HUES48 (cell line): ENCODE measurements at regions not wholly inside any gene's neighbourhood (a gene's known extent, or its start where the extent isn't known, plus 50 kb on each side); places are given as distances from the start of the nearest gene placed in this dataset.

ENCODE experiments used
- H3K27ac ChIP-seq: one replicate; pipeline ENCODE4 v1.7.0; 2013; ENCODE audit warnings: low read depth, low read length, inconsistent platforms
- H3K27me3 ChIP-seq: 2 replicates; pipeline ENCODE4 v1.6.1; 2013; ENCODE audit warnings: mild to moderate bottlenecking, low read length; ENCODE audit not compliant: control insufficient read depth, insufficient read depth
- H3K36me3 ChIP-seq: 2 replicates; pipeline ENCODE4 v1.6.1; 2013; ENCODE audit warnings: low read length; ENCODE audit not compliant: control insufficient read depth, insufficient read depth
- H3K4me1 ChIP-seq: 2 replicates; pipeline ENCODE4 v1.6.1; 2013; ENCODE audit warnings: mild to moderate bottlenecking, low read length; ENCODE audit not compliant: control insufficient read depth, insufficient read depth
- H3K4me3 ChIP-seq: 2 replicates; pipeline ENCODE4 v1.5.1; 2013; ENCODE audit warnings: mild to moderate bottlenecking, low read depth, low read length
- H3K9ac ChIP-seq: 2 replicates; pipeline ENCODE4 v1.6.1; 2013; ENCODE audit warnings: mild to moderate bottlenecking, low read depth, low read length, moderate library complexity
- H3K9me3 ChIP-seq: 2 replicates; pipeline ENCODE4 v1.6.1; 2013; ENCODE audit warnings: low read length; ENCODE audit not compliant: control insufficient read depth, insufficient read depth

DNA sequence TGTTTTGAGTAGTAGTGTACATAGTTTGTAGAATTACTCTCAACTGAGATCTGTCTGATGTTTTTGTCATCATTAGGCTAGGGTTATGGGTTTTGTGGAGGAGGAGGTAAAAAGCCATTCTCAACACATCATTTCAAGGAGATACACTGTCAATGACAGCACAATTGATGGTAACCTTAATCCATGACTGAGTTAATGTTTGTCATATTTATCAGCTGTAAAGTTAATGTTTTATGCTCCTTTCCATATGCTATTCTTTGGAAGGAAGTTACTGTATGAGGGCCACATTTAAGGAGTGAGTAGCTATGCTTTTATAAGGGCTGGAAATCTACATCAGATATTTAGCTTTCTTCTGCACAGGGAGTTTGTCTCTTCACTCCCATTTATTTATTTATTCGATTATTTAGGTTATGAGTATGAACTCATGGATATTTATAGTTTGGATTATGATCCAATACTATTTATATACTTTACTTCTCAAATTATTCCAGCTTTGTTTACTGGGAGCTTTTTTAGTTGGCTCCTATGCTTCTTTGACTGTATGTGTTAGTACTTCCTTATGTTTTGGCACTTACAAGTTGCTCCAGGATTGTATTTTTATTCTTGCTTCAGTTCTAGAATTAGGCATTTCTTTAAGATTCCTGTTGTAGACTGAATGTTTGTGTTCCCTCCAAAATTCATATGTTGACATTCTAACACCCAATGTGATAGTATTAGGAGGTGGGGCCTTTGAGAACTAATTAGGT, 156.6 kb upstream of the HCRTR2 start:
- Histone ChIP-seq H3K27ac (no peak overlapping the region), H3K36me3 (no peaks in the 10 kb centered on the region), H3K4me1 (no peaks in the 10 kb centered on the region), H3K9me3 (no peaks in the 10 kb centered on the region), H3K27me3 (no peaks in the 10 kb centered on the region), H3K9ac (no peak overlapping the region), H3K4me3 (no peak overlapping the region)

DNA sequence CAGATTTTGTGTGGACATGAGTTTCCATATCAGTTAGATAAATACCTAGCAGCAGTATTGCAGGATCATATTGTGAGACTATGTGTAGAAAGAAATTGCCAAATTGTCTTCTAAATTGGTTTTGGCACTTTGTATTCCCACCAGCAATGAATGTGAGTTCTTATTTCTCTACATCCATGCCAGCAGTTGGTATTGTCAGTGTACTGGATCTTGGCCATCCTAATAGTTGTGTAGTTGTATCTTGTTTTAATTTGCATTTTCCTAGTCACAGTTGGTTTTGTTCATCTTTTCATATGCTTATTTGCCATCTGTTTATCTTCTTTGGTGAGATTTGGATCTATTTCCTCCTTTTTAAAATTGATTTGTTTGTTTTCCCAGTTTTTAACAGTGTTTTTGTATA, 154.7 kb upstream of the HCRTR2 start:
- Histone ChIP-seq H3K9me3 (no peaks in the 10 kb centered on the region), H3K4me1 (no peaks in the 10 kb centered on the region), H3K4me3 (no peak overlapping the region), H3K36me3 (no peaks in the 10 kb centered on the region), H3K9ac (no peak overlapping the region), H3K27me3 (no peaks in the 10 kb centered on the region), H3K27ac (no peak overlapping the region)

DNA sequence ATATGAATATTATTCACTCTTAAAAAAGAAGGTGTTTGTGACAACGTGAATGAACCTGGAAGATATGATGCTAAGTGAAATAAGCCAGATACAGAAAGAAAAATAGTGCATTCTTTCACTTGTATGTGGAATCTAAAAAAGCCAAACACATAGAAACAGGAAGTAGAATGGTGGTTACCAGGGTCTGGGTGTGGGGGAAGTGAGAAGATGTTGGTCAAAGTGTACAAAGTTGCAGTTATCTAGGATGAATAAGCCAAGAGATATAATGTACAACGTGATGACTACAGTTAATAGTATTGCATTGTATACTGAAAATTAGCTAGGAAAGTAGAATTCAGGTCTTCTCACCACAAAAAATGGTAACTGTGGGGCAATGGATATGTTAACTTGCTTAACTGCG, 151.1 kb upstream of the HCRTR2 start:
- no peaks in the 10 kb centered on the region for H3K36me3 ChIP-seq
- H3K4me3 ChIP-seq: no peak overlapping the region
- H3K9me3 ChIP-seq: no peaks in the 10 kb centered on the region
- no peak overlapping the region for H3K27ac ChIP-seq
- no peak overlapping the region for H3K9ac ChIP-seq
- H3K4me1 ChIP-seq: no peaks in the 10 kb centered on the region
- no peaks in the 10 kb centered on the region for H3K27me3 ChIP-seq

DNA sequence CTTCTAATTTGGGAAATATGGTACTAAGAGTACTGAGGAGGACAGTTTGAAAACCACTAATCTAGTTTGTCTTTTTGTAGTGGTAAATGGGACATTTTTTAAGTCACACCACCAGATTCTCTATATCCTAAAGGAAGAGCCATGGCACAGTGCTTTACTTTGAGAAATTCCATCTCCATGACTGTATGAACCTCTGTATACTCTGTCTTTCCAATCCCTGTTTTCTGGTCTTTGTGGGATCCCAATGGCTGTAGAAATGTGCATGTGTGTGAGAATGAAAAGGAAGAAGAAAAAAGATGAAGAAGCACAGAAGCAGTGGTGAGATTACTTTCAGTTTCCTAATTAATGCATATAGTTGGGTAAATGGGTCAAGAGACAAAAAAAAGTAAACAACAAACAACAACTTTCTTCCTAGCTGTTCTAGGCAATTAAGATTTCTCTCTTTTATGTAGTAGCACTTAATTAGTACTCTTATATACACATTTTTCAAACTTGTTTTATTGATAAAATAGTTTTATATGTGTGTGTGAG, 141.2 kb upstream of the HCRTR2 start:
- Histone ChIP-seq H3K27me3 (no peaks in the 10 kb centered on the region), H3K9me3 (no peaks in the 10 kb centered on the region), H3K9ac (no peak overlapping the region), H3K27ac (no peak overlapping the region), H3K36me3 (no peaks in the 10 kb centered on the region), H3K4me1 (no peaks in the 10 kb centered on the region), H3K4me3 (no peak overlapping the region)

DNA sequence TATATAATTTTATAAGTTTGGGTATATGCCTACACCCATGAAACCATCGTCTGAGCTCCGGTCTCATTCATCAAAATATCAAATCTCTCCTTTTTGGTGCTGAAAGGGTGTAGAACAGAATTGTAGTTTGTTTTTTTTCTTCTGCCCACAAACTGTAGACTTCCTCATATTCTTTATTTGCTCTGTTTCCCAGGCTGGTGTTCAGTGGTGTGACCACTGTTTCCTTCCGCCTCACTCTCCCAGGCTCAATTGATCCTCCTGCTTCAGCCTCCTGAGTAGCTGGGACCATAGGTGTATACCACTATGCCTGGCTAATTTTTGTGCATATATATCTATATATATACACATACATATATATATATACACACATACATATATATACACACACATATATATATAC, 139.6 kb upstream of the HCRTR2 start:
- Histone ChIP-seq H3K9me3 (no peaks in the 10 kb centered on the region), H3K27me3 (no peaks in the 10 kb centered on the region), H3K9ac (no peak overlapping the region), H3K36me3 (no peaks in the 10 kb centered on the region), H3K4me3 (no peak overlapping the region), H3K27ac (no peak overlapping the region), H3K4me1 (no peaks in the 10 kb centered on the region)

- Histone ChIP-seq H3K4me1 (no peaks in the 10 kb centered on the region), H3K36me3 (no peaks in the 10 kb centered on the region), H3K9ac (no peak overlapping the region), H3K27me3 (no peaks in the 10 kb centered on the region), H3K27ac (no peak overlapping the region), H3K4me3 (no peak overlapping the region), H3K9me3 (no peaks in the 10 kb centered on the region)
Measured at GRCh38 chr6:55040102-55040848, 134.0 kb upstream of the HCRTR2 start.

DNA sequence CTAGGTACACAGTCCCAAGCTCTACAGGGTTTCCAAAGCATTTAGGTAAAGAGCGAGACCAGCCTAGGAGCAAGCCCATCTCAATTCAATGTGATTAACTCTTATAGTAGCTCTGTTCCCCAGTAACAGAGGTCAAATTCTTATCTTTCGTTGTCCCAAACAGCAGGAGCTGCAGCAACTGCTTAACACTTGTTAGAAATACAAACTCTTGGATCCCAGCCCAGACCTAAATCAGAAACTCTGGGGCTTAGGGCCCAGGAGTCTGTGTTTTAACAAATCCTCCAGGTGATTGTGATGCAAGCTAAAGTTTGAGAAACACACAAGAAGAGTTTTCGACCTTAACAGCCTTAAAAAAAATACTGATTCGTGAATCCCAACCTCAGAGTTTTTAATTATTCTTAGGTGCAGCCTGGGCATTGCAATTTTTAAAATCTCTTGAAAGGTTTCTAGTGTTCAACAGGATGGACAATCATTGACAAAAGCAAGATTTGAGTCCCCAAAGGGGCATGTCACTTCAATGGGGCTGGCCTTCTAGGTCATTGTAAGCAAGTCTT, 127.4 kb upstream of the HCRTR2 start:
- H3K27me3 ChIP-seq: no peaks in the 10 kb centered on the region
- no peaks in the 10 kb centered on the region for H3K9me3 ChIP-seq
- H3K36me3 ChIP-seq: no peaks in the 10 kb centered on the region
- no peak overlapping the region for H3K9ac ChIP-seq
- H3K4me3 ChIP-seq: no peak overlapping the region
- H3K27ac ChIP-seq: no peak overlapping the region
- peaks cover 11% of the 10 kb centered on the region for H3K4me1 ChIP-seq

- Histone ChIP-seq H3K27me3 (no peaks in the 10 kb centered on the region), H3K4me3 (no peak overlapping the region), H3K36me3 (no peaks in the 10 kb centered on the region), H3K27ac (no peak overlapping the region), H3K4me1 (peaks cover 11% of the 10 kb centered on the region), H3K9me3 (no peaks in the 10 kb centered on the region), H3K9ac (no peak overlapping the region)
Measured at GRCh38 chr6:55047451-55048044, 126.8 kb upstream of the HCRTR2 start.

- Histone ChIP-seq H3K36me3 (no peaks in the 10 kb centered on the region), H3K9me3 (no peaks in the 10 kb centered on the region), H3K9ac (no peak overlapping the region), H3K27me3 (no peaks in the 10 kb centered on the region), H3K27ac (no peak overlapping the region), H3K4me1 (peaks cover 11% of the 10 kb centered on the region), H3K4me3 (no peak overlapping the region)
Measured at GRCh38 chr6:55049866-55050265, 124.4 kb upstream of the HCRTR2 start.

DNA sequence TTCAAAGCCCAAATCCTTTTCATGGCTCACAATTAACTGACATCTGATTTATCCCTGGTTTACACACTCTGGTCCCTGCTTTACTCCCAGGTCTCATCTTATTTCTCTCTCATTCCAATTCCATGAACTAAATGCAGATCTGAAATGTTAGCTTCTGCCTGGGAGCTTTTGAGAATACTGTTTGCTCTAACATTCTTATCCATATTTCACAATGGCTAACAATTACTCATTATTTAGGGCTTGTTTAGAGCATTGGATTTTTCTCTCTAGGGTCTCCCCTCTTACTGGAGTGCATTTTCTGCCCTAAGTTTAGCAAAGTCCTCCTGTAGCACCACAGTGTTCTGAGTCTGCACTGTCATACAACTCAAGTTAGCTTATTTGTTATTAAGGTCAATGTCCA, 121.5 kb upstream of the HCRTR2 start:
- no peaks in the 10 kb centered on the region for H3K36me3 ChIP-seq
- H3K27me3 ChIP-seq: no peaks in the 10 kb centered on the region
- H3K4me1 ChIP-seq: no peaks in the 10 kb centered on the region
- no peak overlapping the region for H3K9ac ChIP-seq
- H3K27ac ChIP-seq: no peak overlapping the region
- no peaks in the 10 kb centered on the region for H3K9me3 ChIP-seq
- no peak overlapping the region for H3K4me3 ChIP-seq

DNA sequence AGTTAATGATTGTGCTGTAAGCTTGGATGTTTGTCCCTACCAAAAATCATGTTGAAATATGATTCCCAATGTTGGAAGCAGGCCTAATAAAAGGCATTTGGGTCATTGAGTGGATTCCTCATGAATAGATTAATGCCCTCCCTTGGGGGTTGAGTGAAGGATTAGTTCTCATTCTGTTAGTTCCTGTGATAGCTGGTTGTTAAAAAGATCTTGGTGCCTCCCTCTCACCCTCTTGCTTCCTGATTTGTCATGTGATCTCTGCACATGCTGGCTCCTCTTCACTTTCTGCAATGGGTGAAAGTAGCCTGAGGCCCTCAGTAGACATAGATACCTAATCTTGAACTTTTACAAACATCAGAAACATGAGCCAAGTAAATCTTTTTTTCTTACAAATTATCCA, 115.6 kb upstream of the HCRTR2 start:
- H3K27me3 ChIP-seq: no peaks in the 10 kb centered on the region
- H3K27ac ChIP-seq: no peak overlapping the region
- no peak overlapping the region for H3K9ac ChIP-seq
- H3K4me1 ChIP-seq: no peaks in the 10 kb centered on the region
- H3K36me3 ChIP-seq: no peaks in the 10 kb centered on the region
- no peak overlapping the region for H3K4me3 ChIP-seq
- H3K9me3 ChIP-seq: no peaks in the 10 kb centered on the region
